ENCODE measurements at regions not wholly inside any gene's neighbourhood (a gene's known extent, or its start where the extent isn't known, plus 50 kb on each side); places are given as distances from the start of the nearest gene placed in this dataset.
A peak's percentile ranks its signal among the peaks of the same experiment; 100 is the strongest.

- Mint-ChIP-seq H3K4me3 (no peak overlapping the region), H3K4me1 (peaks cover 0 to 1% (median 0%) of the 10 kb centered on the region in 4 donors), H3K9me3 (peaks cover 0 to 9% (median 0%) of the 10 kb centered on the region in 9 donors), H3K27ac (no peak overlapping the region), H3K27me3 (peaks cover 3 to 22% (median 8%) of the 10 kb centered on the region in 5 donors), H3K36me3 (no peaks in the 10 kb centered on the region)
- ATAC-seq = no peak
- POLR2A ChIA-PET = no interaction called here
- DNase-seq = no peak
Measured at GRCh38 chr4:25535278-25535677, 120.4 kb upstream of the SLC34A2 start.

- H3K4me3 Mint-ChIP-seq = no peak overlapping the region
- POLR2A ChIA-PET = no interaction called here
- peaks cover 0 to 9% (median 0%) of the 10 kb centered on the region in 9 donors for H3K9me3 Mint-ChIP-seq
- H3K27ac Mint-ChIP-seq = no peak overlapping the region
- DNase-seq = no peak
- no peak for ATAC-seq
- peaks cover 3 to 22% (median 8%) of the 10 kb centered on the region in 5 donors for H3K27me3 Mint-ChIP-seq
- no peaks in the 10 kb centered on the region for H3K36me3 Mint-ChIP-seq
- peaks cover 0 to 1% (median 0%) of the 10 kb centered on the region in 4 donors for H3K4me1 Mint-ChIP-seq
Measured at GRCh38 chr4:25535701-25536473, 119.8 kb upstream of the SLC34A2 start.

GRCh38 chr4:25536564-25537320 is 118.9 kb upstream of the SLC34A2 start:
- no peak for ATAC-seq
- Mint-ChIP-seq H3K27ac (peak overlapping the region in 1 of 10 donors; percentile 0), H3K36me3 (no peaks in the 10 kb centered on the region), H3K4me1 (peaks cover 0 to 1% (median 0%) of the 10 kb centered on the region in 4 donors), H3K9me3 (peaks cover 0 to 4% (median 0%) of the 10 kb centered on the region in 9 donors), H3K4me3 (no peak overlapping the region), H3K27me3 (peaks cover under 1 to 20% (median 7%) of the 10 kb centered on the region in 5 donors)
- POLR2A ChIA-PET = no interaction called here
- no peak for DNase-seq

- H3K36me3 Mint-ChIP-seq = no peaks in the 10 kb centered on the region
- no peak overlapping the region for H3K4me3 Mint-ChIP-seq
- no peak for DNase-seq
- H3K27me3 Mint-ChIP-seq = peaks cover 0 to 19% (median 7%) of the 10 kb centered on the region in 5 donors
- peaks cover 0 to 1% (median 0%) of the 10 kb centered on the region in 4 donors for H3K4me1 Mint-ChIP-seq
- POLR2A ChIA-PET = no interaction called here
- no peak overlapping the region for H3K27ac Mint-ChIP-seq
- ATAC-seq = no peak
- no peaks in the 10 kb centered on the region for H3K9me3 Mint-ChIP-seq
Measured at GRCh38 chr4:25538430-25538829, 117.2 kb upstream of the SLC34A2 start.

GRCh38 chr4:25539241-25539640 is 116.4 kb upstream of the SLC34A2 start:
- peaks cover 0 to 1% (median 0%) of the 10 kb centered on the region in 4 donors for H3K4me1 Mint-ChIP-seq

GRCh38 chr4:25540734-25541133 is 114.9 kb upstream of the SLC34A2 start:
- Mint-ChIP-seq H3K27me3 (peaks cover 0 to 18% (median 5%) of the 10 kb centered on the region in 5 donors), H3K27ac (no peak overlapping the region)

More at GRCh38 chr4:25539241-25539640, 116.4 kb upstream of the SLC34A2 start:
- ATAC-seq (no peak), DNase-seq (no peak)
- peaks cover 0 to 19% (median 7%) of the 10 kb centered on the region in 5 donors for H3K27me3 Mint-ChIP-seq
- no peak overlapping the region for H3K4me3 Mint-ChIP-seq
- POLR2A ChIA-PET = no interaction called here
- no peaks in the 10 kb centered on the region for H3K9me3 Mint-ChIP-seq
- no peak overlapping the region for H3K27ac Mint-ChIP-seq
- H3K36me3 Mint-ChIP-seq = no peaks in the 10 kb centered on the region

GRCh38 chr4:25547343-25547742 is 108.3 kb upstream of the SLC34A2 start:
- Mint-ChIP-seq H3K36me3 (no peaks in the 10 kb centered on the region), H3K4me1 (no peaks in the 10 kb centered on the region), H3K9me3 (peaks cover 0 to 7% (median 3%) of the 10 kb centered on the region in 9 donors), H3K4me3 (no peak overlapping the region), H3K27ac (no peak overlapping the region), H3K27me3 (peaks cover 5 to 9% (median 8%) of the 10 kb centered on the region in 5 donors)
- DNase-seq = no peak
- ATAC-seq = no peak
- POLR2A ChIA-PET = no interaction called here

More at GRCh38 chr4:25540734-25541133, 114.9 kb upstream of the SLC34A2 start:
- DNase-seq = no peak
- Mint-ChIP-seq H3K36me3 (no peaks in the 10 kb centered on the region), H3K9me3 (no peaks in the 10 kb centered on the region), H3K4me1 (peaks cover 0 to 1% (median 0%) of the 10 kb centered on the region in 4 donors), H3K4me3 (no peak overlapping the region)
- ATAC-seq = no peak
- POLR2A ChIA-PET = no interaction called here

GRCh38 chr4:25549413-25549812 is 106.2 kb upstream of the SLC34A2 start:
- Mint-ChIP-seq H3K9me3 (peaks cover 0 to 7% (median 3%) of the 10 kb centered on the region in 9 donors), H3K27ac (no peak overlapping the region), H3K36me3 (no peaks in the 10 kb centered on the region), H3K4me1 (no peaks in the 10 kb centered on the region), H3K4me3 (no peak overlapping the region), H3K27me3 (peaks cover 5 to 11% (median 9%) of the 10 kb centered on the region in 5 donors)
- ATAC-seq (no peak), DNase-seq (no peak)
- POLR2A ChIA-PET = no interaction called here

- ATAC-seq (no peak), DNase-seq (no peak)
- Mint-ChIP-seq H3K27me3 (peaks cover 3 to 9% (median 9%) of the 10 kb centered on the region in 5 donors), H3K4me1 (no peaks in the 10 kb centered on the region), H3K27ac (no peak overlapping the region), H3K9me3 (peaks cover 0 to 7% (median 3%) of the 10 kb centered on the region in 9 donors), H3K36me3 (no peaks in the 10 kb centered on the region), H3K4me3 (no peak overlapping the region)
- POLR2A ChIA-PET = no interaction called here
Measured at GRCh38 chr4:25550376-25551030, 105.1 kb upstream of the SLC34A2 start.

GRCh38 chr4:25551605-25552004 is 104.0 kb upstream of the SLC34A2 start:
- no peaks in the 10 kb centered on the region for H3K4me1 Mint-ChIP-seq
- DNase-seq = no peak
- POLR2A ChIA-PET = no interaction called here
- peaks cover 3 to 9% (median 5%) of the 10 kb centered on the region in 5 donors for H3K27me3 Mint-ChIP-seq
- peaks cover 0 to 7% (median 3%) of the 10 kb centered on the region in 9 donors for H3K9me3 Mint-ChIP-seq
- no peak for ATAC-seq
- H3K4me3 Mint-ChIP-seq = no peak overlapping the region
- no peak overlapping the region for H3K27ac Mint-ChIP-seq
- H3K36me3 Mint-ChIP-seq = no peaks in the 10 kb centered on the region

- POLR2A ChIA-PET = no interaction called here
- H3K4me3 Mint-ChIP-seq = no peak overlapping the region
- no peak for ATAC-seq
Measured at GRCh38 chr4:25552580-25553271, 102.9 kb upstream of the SLC34A2 start.

GRCh38 chr4:25559508-25559907 is 96.1 kb upstream of the SLC34A2 start:
- Mint-ChIP-seq H3K27ac (no peak overlapping the region), H3K27me3 (peaks cover 0 to 11% (median 4%) of the 10 kb centered on the region in 5 donors), H3K36me3 (no peaks in the 10 kb centered on the region), H3K4me1 (no peaks in the 10 kb centered on the region), H3K4me3 (no peak overlapping the region), H3K9me3 (peaks cover 0 to 5% (median 0%) of the 10 kb centered on the region in 9 donors)
- ATAC-seq = no peak
- DNase-seq = no peak
- POLR2A ChIA-PET = no interaction called here

More at GRCh38 chr4:25552580-25553271, 102.9 kb upstream of the SLC34A2 start:
- DNase-seq = no peak
- Mint-ChIP-seq H3K27ac (no peak overlapping the region), H3K36me3 (no peaks in the 10 kb centered on the region), H3K9me3 (peaks cover 0 to 6% (median 3%) of the 10 kb centered on the region in 9 donors), H3K4me1 (no peaks in the 10 kb centered on the region), H3K27me3 (peaks cover 0 to 4% (median under 1%) of the 10 kb centered on the region in 5 donors)
